H9 (cell line): ENCODE measurements at regions not wholly inside any gene's neighbourhood (a gene's known extent, or its start where the extent isn't known, plus 50 kb on each side); places are given as distances from the start of the nearest gene placed in this dataset.

Source experiments
- DNase-seq: peaks from one replicate; pipeline ENCODE4 v3.0.0-alpha.2; 2017
- H2AFZ ChIP-seq: one replicate; pipeline ENCODE4 v1.6.1; 2013; ENCODE audit warnings: mild to moderate bottlenecking, low read length, control low read depth, moderate library complexity
- H2AK5ac ChIP-seq: 2 replicates; pipeline ENCODE4 v1.6.1; 2013; ENCODE audit warnings: low read length, control low read depth, mixed read lengths; ENCODE audit not compliant: insufficient read length
- H2BK120ac ChIP-seq: one replicate; pipeline ENCODE4 v1.6.1; 2013; ENCODE audit warnings: low read depth, mild to moderate bottlenecking, low read length, control low read depth, inconsistent platforms; ENCODE audit not compliant: poor library complexity, severe bottlenecking
- H2BK12ac ChIP-seq: 2 replicates; pipeline ENCODE4 v1.6.1; 2013; ENCODE audit warnings: low read length, control low read depth, mixed read lengths, low read depth; ENCODE audit not compliant: insufficient read length
- H2BK15ac ChIP-seq: 2 replicates; pipeline ENCODE4 v1.6.1; 2013; ENCODE audit warnings: low read depth, low read length, control low read depth
- H2BK20ac ChIP-seq: one replicate; pipeline ENCODE4 v1.6.1; 2013; ENCODE audit warnings: low read depth, mild to moderate bottlenecking, low read length, control low read depth, inconsistent platforms; ENCODE audit not compliant: poor library complexity, severe bottlenecking
- H2BK5ac ChIP-seq: 2 replicates; pipeline ENCODE4 v1.6.1; 2013; ENCODE audit warnings: low read length, control low read depth, mixed read lengths; ENCODE audit not compliant: insufficient read length
- H3K14ac ChIP-seq: 2 replicates; pipeline ENCODE4 v1.6.1; 2013; ENCODE audit warnings: low read length, control low read depth; ENCODE audit not compliant: insufficient read depth
- H3K18ac ChIP-seq: 2 replicates; pipeline ENCODE4 v1.6.1; 2013; ENCODE audit warnings: low read depth, mild to moderate bottlenecking, mixed read lengths, low read length, control low read depth; ENCODE audit not compliant: insufficient read length
- H3K23ac ChIP-seq: 2 replicates; pipeline ENCODE4 v1.6.1; 2013; ENCODE audit warnings: low read length, control low read depth, mixed read lengths, low read depth; ENCODE audit not compliant: insufficient read length
- H3K23me2 ChIP-seq: 2 replicates; pipeline ENCODE4 v1.6.1; 2013; ENCODE audit warnings: low read depth, mild to moderate bottlenecking, mixed read lengths, low read length, control low read depth; ENCODE audit not compliant: insufficient read length, poor library complexity, severe bottlenecking
- H3K27ac ChIP-seq: 2 replicates; pipeline ENCODE4 v1.5.1; 2013; ENCODE audit warnings: low read length, control low read depth, mixed read lengths, low read depth; ENCODE audit not compliant: insufficient read length
- H3K27me3 ChIP-seq: 2 replicates; pipeline ENCODE4 v1.6.1; 2013; ENCODE audit warnings: low read length, control low read depth, inconsistent platforms; ENCODE audit not compliant: insufficient read depth
- H3K4ac ChIP-seq: 2 replicates; pipeline ENCODE4 v1.6.1; 2013; ENCODE audit warnings: low read depth, mild to moderate bottlenecking, control low read depth, inconsistent platforms, low read length, moderate library complexity
- H3K4me1 ChIP-seq: 2 replicates; pipeline ENCODE4 v1.6.1; 2013; ENCODE audit warnings: low read length, control low read depth, inconsistent platforms; ENCODE audit not compliant: insufficient read depth
- H3K4me2 ChIP-seq: 2 replicates; pipeline ENCODE4 v1.6.1; 2013; ENCODE audit warnings: low read length, control low read depth, mixed read lengths; ENCODE audit not compliant: insufficient read length, insufficient read depth
- H3K56ac ChIP-seq: 2 replicates; pipeline ENCODE4 v1.6.1; 2013; ENCODE audit warnings: low read depth, mild to moderate bottlenecking, mixed read lengths, low read length, control low read depth; ENCODE audit not compliant: insufficient read length
- H3K79me1 ChIP-seq: 2 replicates; pipeline ENCODE4 v1.6.1; 2013; ENCODE audit warnings: low read depth, mild to moderate bottlenecking, moderate library complexity, low read length, control low read depth, inconsistent platforms; ENCODE audit not compliant: insufficient read depth, poor library complexity, severe bottlenecking
- H3K79me2 ChIP-seq: 2 replicates; pipeline ENCODE4 v1.6.1; 2013; ENCODE audit warnings: low read length, control low read depth, inconsistent platforms; ENCODE audit not compliant: insufficient read depth
- H3K9ac ChIP-seq: 2 replicates; pipeline ENCODE4 v1.6.1; 2013; ENCODE audit warnings: low read length, control low read depth, mixed read lengths; ENCODE audit not compliant: insufficient read length; ENCODE audit errors: extremely low read depth
- H3K9me3 ChIP-seq: one replicate; pipeline ENCODE4 v1.6.1; 2013; ENCODE audit warnings: low read depth, low read length, inconsistent platforms; ENCODE audit not compliant: control insufficient read depth
- H3T11ph ChIP-seq: one replicate; pipeline ENCODE4 v1.6.1; 2013; ENCODE audit warnings: mild to moderate bottlenecking, low read length, control low read depth, inconsistent platforms
- H4K20me1 ChIP-seq: one replicate; pipeline ENCODE4 v1.6.1; 2013; ENCODE audit not compliant: control insufficient read depth, insufficient read length, insufficient read depth
- H4K5ac ChIP-seq: 2 replicates; pipeline ENCODE4 v1.6.1; 2013; ENCODE audit warnings: low read depth, mild to moderate bottlenecking, mixed read lengths, low read length, control low read depth; ENCODE audit not compliant: insufficient read length
- H4K8ac ChIP-seq: replicated peaks from 2 replicates; pipeline ENCODE4 v1.6.1; 2013; ENCODE audit warnings: low read length, control low read depth, mixed read lengths, low read depth; ENCODE audit not compliant: insufficient read length
- H4K91ac ChIP-seq: 2 replicates; pipeline ENCODE4 v1.6.1; 2013; ENCODE audit warnings: low read depth, mild to moderate bottlenecking, moderate library complexity, mixed read lengths, low read length, control low read depth; ENCODE audit not compliant: insufficient read length
- H3K27ac Mint-ChIP-seq, 3 experiments: 2 replicates in 2 of 3; 3 replicates in 1 of 3; pipeline ENCODE4 v1.8.0; 2020 to 2021; ENCODE audit warnings: mixed read lengths in 3 of 3, mild to moderate bottlenecking in 1 of 3, moderate library complexity in 1 of 3
- H3K27me3 Mint-ChIP-seq: 2 replicates; pipeline ENCODE4 v1.8.0; 2021; ENCODE audit warnings: low read depth, mild to moderate bottlenecking, moderate library complexity, mixed read lengths
- H3K36me3 Mint-ChIP-seq, 3 experiments: 2 replicates in 2 of 3; 3 replicates in 1 of 3; pipeline ENCODE4 v1.8.0; 2020 to 2021; ENCODE audit warnings: low read depth in 3 of 3, mixed read lengths in 3 of 3; ENCODE audit not compliant: insufficient read depth in 1 of 3
- H3K4me1 Mint-ChIP-seq, 2 experiments: 2 replicates each; pipeline ENCODE4 v1.8.0; 2020; ENCODE audit warnings: mixed read lengths in 2 of 2
- H3K4me3 Mint-ChIP-seq, 2 experiments: 2 replicates in 1 of 2; 3 replicates in 1 of 2; pipeline ENCODE4 v1.8.0; 2020 to 2021; ENCODE audit warnings: mild to moderate bottlenecking in 2 of 2, mixed read lengths in 2 of 2, moderate library complexity in 1 of 2
- H3K9me3 Mint-ChIP-seq, 2 experiments: 2 replicates in 1 of 2; 3 replicates in 1 of 2; pipeline ENCODE4 v1.8.0; 2020; ENCODE audit warnings: mild to moderate bottlenecking in 2 of 2, mixed read lengths in 2 of 2, moderate library complexity in 1 of 2
- CTCF ChIP-seq: fragments of 200-600 bp; sonication (generic); conservative IDR thresholded peaks from 3 replicates; pipeline ENCODE4 v1.8.0; 2021; ENCODE audit warnings: antibody characterized with exemption, mild to moderate bottlenecking
- WGBS: extraction: QIAGEN DNeasy Blood & Tissue Kit; methylation state at CpG from one replicate; pipeline ENCODE4 v1.1.7; 2013; ENCODE audit warnings: missing lambda C conversion rate, low lambda C conversion rate, mixed read lengths; ENCODE audit not compliant: insufficient read length; ENCODE audit errors: extremely low coverage; 5-methylcytosine and 5-hydroxymethylcytosine counted together

- Histone ChIP-seq H2BK12ac (no peak overlapping the region), H3K79me2 (no peaks in the 10 kb centered on the region), H3K4me1 (no peaks in the 10 kb centered on the region), H3K79me1 (no peaks in the 10 kb centered on the region), H3K9me3 (no peaks in the 10 kb centered on the region), H3K56ac (no peak overlapping the region), H2AK5ac (no peak overlapping the region), H2BK120ac (no peak overlapping the region), H3K27ac (no peak overlapping the region), H2AFZ (no peak overlapping the region), H3K18ac (no peak overlapping the region), H2BK20ac (no peak overlapping the region), H3K4me2 (no peak overlapping the region), H2BK15ac (no peak overlapping the region), H3T11ph (no peak overlapping the region), H4K20me1 (no peaks in the 10 kb centered on the region), H3K9ac (no peak overlapping the region), H3K14ac (no peak overlapping the region), H3K4ac (no peak overlapping the region), H3K23me2 (no peaks in the 10 kb centered on the region), H3K23ac (no peak overlapping the region), H4K8ac (no peak overlapping the region), H4K5ac (no peak overlapping the region), H2BK5ac (no peak overlapping the region), H4K91ac (no peak overlapping the region), H3K27me3 (no peaks in the 10 kb centered on the region)
- H3K4me3 Mint-ChIP-seq: no peak overlapping the region
- no peak for TF ChIP-seq CTCF
- peaks cover 0 to 6% of the 10 kb centered on the region in 2 experiments; a peak in 1 of 4 replicates for H3K4me1 Mint-ChIP-seq
- DNase-seq: no peak
- H3K27ac Mint-ChIP-seq: no peak overlapping the region
- no CpG with 5 or more reads among the region's 7 CpGs for WGBS
- H3K9me3 Mint-ChIP-seq: peaks cover 9 to 14% of the 10 kb centered on the region in 2 experiments; a peak in 4 of 5 replicates
- H3K27me3 Mint-ChIP-seq: no peaks in the 10 kb centered on the region; the same call in 1 of the 2 replicates
- H3K36me3 Mint-ChIP-seq: peaks cover 0 to 11% (median 5%) of the 10 kb centered on the region in 3 experiments; a peak in 3 of 7 replicates
Observed at GRCh38 chr10:129184196-129184595, 282.8 kb upstream of the MGMT start.
